ENCODE measurements at regions not wholly inside any gene's neighbourhood (a gene's known extent, or its start where the extent isn't known, plus 50 kb on each side); places are given as distances from the start of the nearest gene placed in this dataset.
"Not testable (repeated sequence)": the region's sequence is repeated elsewhere in the genome, so short reads cannot be mapped to it uniquely, and the experiment has no call there.

DNA sequence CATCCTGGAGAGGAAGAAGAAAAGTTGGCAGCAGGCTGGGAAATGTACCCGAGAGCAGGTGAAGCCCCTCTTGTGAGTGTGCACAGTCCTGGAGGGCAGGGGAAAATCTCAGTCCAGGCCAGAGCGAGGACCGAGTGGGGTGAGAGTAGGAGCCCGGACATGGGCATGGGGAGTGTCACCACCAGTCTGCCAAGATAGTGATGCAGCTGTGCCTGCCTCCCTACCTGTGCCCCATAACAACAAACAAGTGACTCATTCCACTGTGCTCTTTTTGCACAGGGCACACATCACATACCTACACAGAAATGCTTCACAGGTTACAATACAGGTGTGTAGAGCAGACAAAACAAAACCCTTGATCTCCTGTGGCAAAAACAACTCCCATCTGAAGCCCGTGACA, 205.9 kb upstream of the PELI2 start:
- peaks cover 46% of the 10 kb centered on the region for H3K4me1 ChIP-seq
- no peaks in the 10 kb centered on the region for H3K36me3 ChIP-seq (replicated peaks)
- H3K4me3 ChIP-seq = no peak overlapping the region
- in situ Hi-C loops (cut with MboI; ENCODE audit: low sequenced_read_pairs) = no loop called here
- H3K27me3 ChIP-seq (ENCODE audit: low read depth) = no peaks in the 10 kb centered on the region
- no peaks in the 10 kb centered on the region for H3K9me3 ChIP-seq
- no peak for DNase-seq (ENCODE audit: low spot score in 2 of 2)

DNA sequence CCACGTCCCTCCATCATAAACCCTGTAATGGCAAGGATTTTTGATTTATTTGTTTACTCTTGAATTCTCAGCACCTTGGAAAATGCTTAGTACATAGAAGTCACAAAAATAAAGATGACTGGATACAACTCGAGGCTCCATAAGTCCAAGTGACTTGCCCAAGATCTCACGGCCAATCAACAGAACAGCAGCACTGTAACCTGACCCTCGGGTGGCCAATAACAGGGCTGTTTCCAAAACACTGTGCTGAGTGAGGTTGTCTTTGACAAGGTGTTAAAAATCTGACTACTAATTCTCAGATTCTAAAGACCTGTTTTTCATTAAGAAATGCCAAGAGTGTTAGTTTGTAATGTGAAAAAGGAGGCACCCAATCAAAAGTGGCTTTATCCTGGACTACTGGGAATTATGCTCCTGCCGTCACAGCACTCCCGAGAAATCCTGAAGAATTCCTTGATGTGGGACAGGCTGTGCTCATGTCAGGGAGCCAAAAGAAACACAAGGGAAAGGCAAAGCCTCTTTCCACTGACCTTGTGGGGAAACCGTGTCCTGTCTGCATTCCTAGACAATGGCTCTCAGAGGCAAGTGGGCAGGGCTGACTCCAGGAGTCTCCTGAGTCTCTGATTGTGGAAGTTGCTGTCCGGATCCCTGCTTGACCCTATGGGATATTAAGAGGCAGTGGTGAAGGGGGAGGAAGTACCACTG, 204.7 kb upstream of the PELI2 start:
- no peaks in the 10 kb centered on the region for H3K9me3 ChIP-seq
- DNase-seq (ENCODE audit: low spot score in 2 of 2) = no peak
- in situ Hi-C loops (cut with MboI; ENCODE audit: low sequenced_read_pairs) = no loop called here
- H3K27me3 ChIP-seq (ENCODE audit: low read depth) = no peaks in the 10 kb centered on the region
- H3K36me3 ChIP-seq (replicated peaks) = no peaks in the 10 kb centered on the region
- H3K4me1 ChIP-seq = peaks cover 34% of the 10 kb centered on the region
- H3K4me3 ChIP-seq = no peak overlapping the region

DNA sequence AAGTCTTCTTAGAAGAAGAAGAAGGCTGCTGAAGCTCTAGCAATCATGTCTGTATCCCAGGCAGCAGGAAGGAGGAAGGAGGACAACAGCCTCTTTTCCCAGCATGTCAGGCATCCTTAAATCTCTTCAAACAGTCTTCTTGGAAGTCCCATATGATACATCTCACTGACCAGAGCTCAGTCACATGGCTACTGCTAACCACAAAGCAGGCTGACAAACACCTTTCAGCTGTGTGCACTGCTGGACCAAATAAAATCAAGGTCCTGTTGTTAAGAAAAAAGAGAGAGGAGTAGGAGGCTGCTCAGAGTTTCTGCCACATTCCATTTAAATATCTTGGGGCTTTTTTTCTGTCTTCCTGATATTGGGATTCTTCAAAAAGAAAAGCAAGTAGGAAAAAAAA, 203.4 kb upstream of the PELI2 start:
- Histone ChIP-seq H3K27me3 (ENCODE audit: low read depth) (no peaks in the 10 kb centered on the region), H3K4me1 (peaks cover 28% of the 10 kb centered on the region), H3K36me3 (replicated peaks) (no peaks in the 10 kb centered on the region), H3K4me3 (no peak overlapping the region), H3K9me3 (no peaks in the 10 kb centered on the region)
- no peak for DNase-seq (ENCODE audit: low spot score in 2 of 2)
- in situ Hi-C loops (cut with MboI; ENCODE audit: low sequenced_read_pairs) = no loop called here

DNA sequence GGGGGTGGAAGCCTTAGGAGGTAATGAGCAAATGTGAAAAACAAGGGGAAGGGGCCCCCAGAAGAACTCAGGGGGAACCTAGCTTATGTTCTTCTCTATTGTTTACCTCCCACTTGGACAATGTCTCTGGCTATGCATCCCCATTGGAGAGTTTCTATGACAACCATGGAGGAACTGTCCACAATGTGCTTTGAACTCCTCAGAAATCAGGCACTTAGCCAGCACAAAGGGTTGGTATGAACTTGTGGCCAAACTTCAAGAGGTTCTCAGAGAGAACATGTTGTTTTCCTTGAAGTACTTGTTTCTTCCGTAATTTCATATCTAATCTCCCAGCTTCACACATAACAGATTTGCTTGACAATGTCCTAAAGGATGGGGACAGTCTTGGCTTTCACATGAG, 202.8 kb upstream of the PELI2 start:
- H3K27me3 ChIP-seq (ENCODE audit: low read depth) = no peaks in the 10 kb centered on the region
- H3K36me3 ChIP-seq (replicated peaks) = no peaks in the 10 kb centered on the region
- no peaks in the 10 kb centered on the region for H3K9me3 ChIP-seq
- peaks cover 22% of the 10 kb centered on the region for H3K4me1 ChIP-seq
- DNase-seq (ENCODE audit: low spot score in 2 of 2) = no peak
- in situ Hi-C loops (cut with MboI; ENCODE audit: low sequenced_read_pairs) = no loop called here
- no peak overlapping the region for H3K4me3 ChIP-seq

DNA sequence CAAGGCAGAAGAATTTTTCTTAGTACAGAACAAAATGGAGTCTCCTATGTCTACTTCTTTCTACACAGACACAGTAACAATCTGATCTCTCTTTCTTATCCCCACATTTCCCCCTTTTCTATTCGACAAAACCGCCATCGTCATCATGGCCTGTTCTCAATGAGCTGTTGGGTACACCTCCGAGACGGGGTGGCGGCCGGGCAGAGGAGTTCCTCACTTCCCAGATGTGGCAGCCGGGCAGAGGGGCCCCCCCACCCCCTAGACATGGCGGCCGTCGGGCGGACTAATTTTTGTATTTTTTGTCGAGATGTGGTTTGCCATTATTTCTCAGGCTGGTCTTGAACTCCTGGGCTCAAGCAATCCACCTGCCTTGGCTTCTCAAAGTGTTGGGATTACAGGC, 198.4 kb upstream of the PELI2 start:
- H3K36me3 ChIP-seq (replicated peaks); H3K9me3 ChIP-seq; H3K27me3 ChIP-seq (ENCODE audit: low read depth); H3K4me3 ChIP-seq; H3K4me1 ChIP-seq; in situ Hi-C loops (cut with MboI; ENCODE audit: low sequenced_read_pairs); DNase-seq (ENCODE audit: low spot score in 2 of 2): not testable (repeated sequence)

DNA sequence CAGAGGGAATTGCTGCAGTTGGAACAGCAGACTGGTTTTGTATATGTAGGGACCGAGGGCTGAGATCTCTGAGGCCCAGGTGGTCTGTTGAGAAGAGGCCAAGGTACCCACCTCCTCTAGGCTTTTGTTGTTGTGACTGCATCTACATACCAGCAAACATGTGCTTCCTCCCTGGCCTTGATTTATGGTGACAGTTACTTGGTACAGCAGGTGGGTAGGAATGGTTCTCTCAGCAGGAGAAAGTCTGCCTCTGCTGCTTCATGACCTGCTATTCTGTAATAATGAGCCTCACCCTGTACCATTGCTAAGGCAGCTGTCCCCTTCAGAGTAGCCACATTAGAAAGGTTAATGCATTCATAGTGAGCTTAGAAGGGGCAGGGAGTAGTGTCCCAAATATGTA, 196.7 kb upstream of the PELI2 start:
- in situ Hi-C loops (cut with MboI; ENCODE audit: low sequenced_read_pairs) = no loop called here
- H3K36me3 ChIP-seq (replicated peaks) = no peaks in the 10 kb centered on the region
- no peaks in the 10 kb centered on the region for H3K9me3 ChIP-seq
- H3K4me3 ChIP-seq = no peak overlapping the region
- DNase-seq (ENCODE audit: low spot score in 2 of 2) = no peak
- H3K27me3 ChIP-seq (ENCODE audit: low read depth) = no peaks in the 10 kb centered on the region
- H3K4me1 ChIP-seq = peaks cover 7% of the 10 kb centered on the region; the same call in 1 of the 2 replicates

DNA sequence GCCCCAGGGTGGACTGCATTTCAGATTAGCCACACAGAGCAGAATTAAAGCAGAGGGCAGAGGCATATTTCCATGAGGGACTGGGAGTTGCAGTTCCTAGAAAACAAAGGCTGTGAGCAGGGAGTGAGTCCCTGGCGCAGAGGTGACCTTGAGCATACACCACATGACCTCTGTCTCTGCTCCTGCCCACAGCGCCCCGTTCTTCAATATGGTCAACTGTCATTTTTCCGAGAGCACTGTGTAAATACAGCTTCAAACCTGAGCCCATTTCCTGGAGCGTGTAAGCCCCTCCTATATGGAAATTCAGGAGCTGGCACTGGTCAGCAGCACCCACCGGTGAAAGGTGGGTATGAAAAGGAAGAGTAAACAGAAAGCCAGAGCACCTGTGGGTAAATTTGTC, 192.2 kb upstream of the PELI2 start:
- Histone ChIP-seq H3K27me3 (ENCODE audit: low read depth) (no peaks in the 10 kb centered on the region), H3K4me1 (peaks cover 4% of the 10 kb centered on the region; the same call in 1 of the 2 replicates), H3K4me3 (no peak overlapping the region), H3K9me3 (no peaks in the 10 kb centered on the region), H3K36me3 (replicated peaks) (no peaks in the 10 kb centered on the region)
- in situ Hi-C loops (cut with MboI; ENCODE audit: low sequenced_read_pairs) = no loop called here
- DNase-seq (ENCODE audit: low spot score in 2 of 2) = no peak

DNA sequence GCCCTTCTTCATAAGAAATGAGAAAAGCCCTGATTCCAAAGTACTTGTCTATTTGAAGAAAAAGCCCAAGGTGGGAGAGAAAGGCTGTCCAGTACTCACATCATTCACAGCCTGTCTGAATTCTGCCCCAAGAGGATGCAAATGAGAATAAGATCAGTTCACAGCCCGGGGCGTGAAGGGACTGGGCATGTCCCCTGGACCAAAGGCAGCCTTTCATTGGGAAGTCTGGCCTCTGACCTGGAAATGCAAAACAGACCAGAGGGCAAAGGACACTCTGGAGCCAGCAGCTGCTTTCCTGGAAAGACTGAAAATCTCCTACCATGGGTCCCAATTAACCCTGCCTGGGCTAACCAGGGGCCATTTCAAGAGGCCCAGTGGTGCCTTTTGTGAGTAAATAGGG, 191.2 kb upstream of the PELI2 start:
- in situ Hi-C loops (cut with MboI; ENCODE audit: low sequenced_read_pairs) = no loop called here
- H3K36me3 ChIP-seq (replicated peaks) = no peaks in the 10 kb centered on the region
- peaks cover 8% of the 10 kb centered on the region; the same call in 1 of the 2 replicates for H3K4me1 ChIP-seq
- H3K4me3 ChIP-seq = no peak overlapping the region
- no peaks in the 10 kb centered on the region for H3K9me3 ChIP-seq
- DNase-seq (ENCODE audit: low spot score in 2 of 2) = no peak
- H3K27me3 ChIP-seq (ENCODE audit: low read depth) = no peaks in the 10 kb centered on the region

DNA sequence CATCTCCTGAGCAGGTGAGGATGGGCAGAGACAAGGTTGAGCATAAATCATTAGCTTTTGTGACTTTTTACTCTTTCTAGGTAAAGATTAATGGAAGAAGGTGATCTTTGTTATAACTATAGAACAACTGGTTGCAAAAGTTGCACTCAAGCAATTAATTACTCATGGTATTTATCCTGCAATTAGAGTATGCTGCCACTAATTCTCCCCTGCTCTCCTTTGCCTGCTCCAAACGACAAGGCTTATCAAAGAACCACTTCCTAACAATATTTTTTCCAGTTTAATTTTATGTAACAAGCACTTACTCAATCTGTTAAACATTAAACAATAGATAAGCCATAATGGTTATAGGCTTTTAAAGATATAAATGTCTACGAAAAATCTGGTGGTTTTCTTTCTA, 189.9 kb upstream of the PELI2 start:
- peaks cover 9% of the 10 kb centered on the region; the same call in 1 of the 2 replicates for H3K4me1 ChIP-seq
- no peaks in the 10 kb centered on the region for H3K9me3 ChIP-seq
- in situ Hi-C loops (cut with MboI; ENCODE audit: low sequenced_read_pairs) = no loop called here
- no peaks in the 10 kb centered on the region for H3K27me3 ChIP-seq (ENCODE audit: low read depth)
- no peak overlapping the region for H3K4me3 ChIP-seq
- H3K36me3 ChIP-seq (replicated peaks) = no peaks in the 10 kb centered on the region
- DNase-seq (ENCODE audit: low spot score in 2 of 2) = no peak

DNA sequence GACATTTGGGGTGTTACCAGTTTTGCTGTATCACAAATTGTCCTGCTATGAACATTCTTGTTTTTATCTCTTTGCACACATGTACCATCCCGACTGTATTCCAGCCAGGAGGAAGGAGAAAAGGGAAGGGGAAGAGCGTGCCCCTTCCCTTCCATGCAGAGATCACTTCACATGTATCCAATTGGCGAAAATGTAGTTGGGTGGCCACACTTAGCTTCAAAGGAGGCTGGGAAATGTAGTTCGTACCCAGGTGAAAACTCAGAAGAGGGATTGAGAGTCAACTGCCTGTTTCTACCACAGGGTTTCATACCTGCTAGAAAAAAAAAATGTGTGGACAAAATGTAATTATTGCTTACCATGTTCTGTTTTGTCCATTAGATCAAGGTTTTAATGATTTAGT, 189.1 kb upstream of the PELI2 start:
- H3K4me3 ChIP-seq = no peak overlapping the region
- H3K4me1 ChIP-seq = peaks cover 9% of the 10 kb centered on the region; the same call in 1 of the 2 replicates
- no peak for DNase-seq (ENCODE audit: low spot score in 2 of 2)
- H3K9me3 ChIP-seq = peaks cover 3% of the 10 kb centered on the region; the same call in 1 of the 2 replicates
- H3K27me3 ChIP-seq (ENCODE audit: low read depth) = no peaks in the 10 kb centered on the region
- in situ Hi-C loops (cut with MboI; ENCODE audit: low sequenced_read_pairs) = no loop called here
- H3K36me3 ChIP-seq (replicated peaks) = no peaks in the 10 kb centered on the region

DNA sequence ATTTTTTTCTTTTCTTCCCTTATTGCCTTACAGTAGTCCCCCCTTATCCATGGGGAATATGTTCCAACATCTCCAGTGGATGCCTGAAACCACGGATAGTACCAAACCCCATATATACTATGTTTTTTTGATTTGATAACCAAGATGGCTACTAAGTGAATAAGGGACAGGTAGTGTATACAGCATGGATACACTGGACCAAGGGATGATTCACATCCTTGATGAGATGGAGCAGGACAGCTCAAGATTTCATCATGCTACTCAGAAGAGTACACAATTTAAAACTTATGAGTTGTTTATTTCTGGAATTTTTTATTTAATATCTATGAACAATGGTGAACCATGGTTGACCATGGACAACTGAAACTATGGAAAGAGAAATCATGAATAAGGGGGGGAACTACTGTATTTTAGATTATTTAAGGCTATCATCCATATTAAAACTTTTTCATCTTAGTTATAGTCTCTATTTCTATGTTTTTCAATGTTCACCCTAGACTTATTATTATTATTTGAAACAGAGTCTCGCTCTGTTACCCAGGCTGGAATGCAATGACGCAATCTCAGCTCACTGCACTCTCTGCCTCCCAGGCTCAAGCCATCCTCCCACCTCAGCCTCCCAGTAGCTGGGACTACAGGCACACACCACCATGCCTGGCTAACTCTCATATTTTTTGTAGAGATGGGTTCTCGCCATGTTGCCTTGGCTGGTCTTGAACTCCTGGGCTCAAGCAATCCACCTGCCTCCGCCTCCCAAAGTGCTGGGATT, 188.0 kb upstream of the PELI2 start:
- no peak for DNase-seq (ENCODE audit: low spot score in 2 of 2)
- H3K36me3 ChIP-seq (replicated peaks) = no peaks in the 10 kb centered on the region
- no peak overlapping the region for H3K4me3 ChIP-seq
- H3K4me1 ChIP-seq = peaks cover 9% of the 10 kb centered on the region; the same call in 1 of the 2 replicates
- in situ Hi-C loops (cut with MboI; ENCODE audit: low sequenced_read_pairs) = no loop called here
- no peaks in the 10 kb centered on the region for H3K27me3 ChIP-seq (ENCODE audit: low read depth)
- peaks cover 7% of the 10 kb centered on the region; the same call in 1 of the 2 replicates for H3K9me3 ChIP-seq

DNA sequence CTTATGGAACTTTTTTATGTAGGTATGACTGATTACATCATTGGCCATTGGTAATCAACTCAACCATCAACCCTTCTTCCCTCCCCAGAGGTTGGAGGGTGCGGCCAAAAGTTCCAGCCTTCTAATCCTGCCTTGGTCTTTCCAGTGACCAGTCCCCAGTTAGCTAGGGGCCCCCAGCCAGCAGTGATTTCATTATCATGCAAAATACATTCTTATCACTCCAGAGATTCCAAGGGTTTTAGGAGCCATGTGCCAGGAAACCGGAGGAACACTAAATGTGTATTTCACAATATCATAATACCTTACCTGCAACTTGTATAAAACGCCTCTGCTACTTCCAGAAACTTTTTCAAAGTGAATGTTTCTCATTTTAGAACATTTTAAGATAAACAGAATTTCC, 181.5 kb upstream of the PELI2 start:
- Histone ChIP-seq H3K9me3 (peaks cover 7% of the 10 kb centered on the region; the same call in 1 of the 2 replicates), H3K27me3 (ENCODE audit: low read depth) (no peaks in the 10 kb centered on the region), H3K4me1 (peaks cover 11% of the 10 kb centered on the region), H3K36me3 (replicated peaks) (no peaks in the 10 kb centered on the region), H3K4me3 (no peak overlapping the region)
- in situ Hi-C loops (cut with MboI; ENCODE audit: low sequenced_read_pairs) = no loop called here
- peak; percentile 12 to 30 for DNase-seq (ENCODE audit: low spot score in 2 of 2)

DNA sequence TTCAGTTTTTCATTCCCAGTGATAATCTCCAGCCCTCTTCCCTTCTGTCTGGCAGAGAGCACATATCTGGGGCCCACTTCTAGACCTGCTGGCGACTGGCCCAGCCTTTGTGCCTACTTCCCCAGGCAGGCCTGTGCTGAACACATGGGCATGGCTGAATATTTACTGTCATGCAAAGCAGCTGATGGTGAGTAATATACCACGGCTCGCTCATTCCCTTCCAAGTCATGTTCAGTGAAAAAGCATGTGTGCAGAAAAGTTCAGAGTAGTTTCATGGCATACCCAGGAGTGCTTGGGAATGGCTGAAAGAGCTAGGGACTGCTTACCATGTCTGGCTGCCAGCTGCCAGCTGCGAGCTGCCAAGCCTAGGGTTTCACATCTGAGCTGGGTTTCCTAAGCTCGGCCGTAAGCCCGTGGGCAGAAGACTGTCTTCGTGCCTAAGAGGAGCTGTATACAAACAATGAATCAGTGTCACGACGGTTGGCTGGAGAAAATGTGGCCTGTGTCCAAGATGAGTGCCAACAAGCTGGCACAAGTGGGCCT, 179.9 kb upstream of the PELI2 start:
- Histone ChIP-seq H3K36me3 (replicated peaks) (no peaks in the 10 kb centered on the region), H3K27me3 (ENCODE audit: low read depth) (no peaks in the 10 kb centered on the region), H3K4me3 (no peak overlapping the region), H3K9me3 (peaks cover 7% of the 10 kb centered on the region; the same call in 1 of the 2 replicates), H3K4me1 (peaks cover 7% of the 10 kb centered on the region)
- no peak for DNase-seq (ENCODE audit: low spot score in 2 of 2)
- in situ Hi-C loops (cut with MboI; ENCODE audit: low sequenced_read_pairs) = no loop called here

DNA sequence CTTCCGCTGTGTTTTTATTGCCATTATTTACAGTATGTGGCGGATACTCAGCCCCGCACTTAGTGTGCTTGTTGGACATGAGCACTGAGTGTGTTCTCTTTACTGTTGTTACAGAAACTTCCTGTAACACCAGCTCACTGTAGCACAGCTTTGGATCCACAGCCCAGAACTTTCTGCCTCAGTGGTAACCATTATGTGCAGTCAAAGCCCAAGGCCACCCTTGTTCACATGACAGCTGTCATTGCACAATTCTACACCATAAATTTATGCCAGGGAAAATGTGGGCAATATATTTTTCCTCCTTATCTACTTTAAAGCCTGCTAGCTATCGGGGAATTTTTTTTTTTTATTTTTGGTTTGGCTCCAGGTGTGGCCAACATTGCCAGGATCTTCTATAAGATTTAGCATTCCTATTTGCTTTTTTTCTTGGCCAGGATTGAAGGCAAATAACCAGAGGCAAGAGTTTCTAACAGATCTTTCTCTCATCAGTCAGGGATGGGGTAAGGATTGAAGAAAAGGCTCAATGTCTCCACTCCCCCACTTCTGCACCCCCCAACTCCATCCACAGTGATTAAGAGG, 176.0 kb upstream of the PELI2 start:
- Histone ChIP-seq H3K36me3 (replicated peaks) (no peaks in the 10 kb centered on the region), H3K27me3 (ENCODE audit: low read depth) (no peaks in the 10 kb centered on the region), H3K4me3 (no peak overlapping the region), H3K9me3 (no peaks in the 10 kb centered on the region; the same call in 1 of the 2 replicates), H3K4me1 (peaks cover under 1% of the 10 kb centered on the region)
- in situ Hi-C loops (cut with MboI; ENCODE audit: low sequenced_read_pairs) = no loop called here
- DNase-seq (ENCODE audit: low spot score in 2 of 2) = no peak
